ENCODE measurements at regions not wholly inside any gene's neighbourhood (a gene's known extent, or its start where the extent isn't known, plus 50 kb on each side); places are given as distances from the start of the nearest gene placed in this dataset.

- H3K27me3 ChIP-seq, result no peaks in the 10 kb centered on the region
- TF ChIP-seq POLR2A (IDR thresholded peaks at IDR 0.05) (no peak), POLR2AphosphoS5 (IDR thresholded peaks at IDR 0.05) (no peak), EP300 (IDR thresholded peaks at IDR 0.05; ENCODE audit: low read depth) (no peak), CTCF (IDR thresholded peaks at IDR 0.05) (no peak)
- peaks cover 9 to 20% (median 16%) of the 10 kb centered on the region in 4 donors for H3K4me1 ChIP-seq
- DNase-seq, result no peak
- H3K9me3 ChIP-seq, result no peaks in the 10 kb centered on the region
- no peaks in the 10 kb centered on the region for H3K36me3 ChIP-seq
- WGBS, 2 donors (ENCODE audit: low coverage in 1 of 2), result 55 to 80% methylated on average over 2 to 8 of the region's 8 CpGs
- H3K27ac ChIP-seq, result peak overlapping the region; percentile 65 to 77 (median 74)
- intact Hi-C loops (cut with DNase I; ENCODE audit: low total_unique reads), result loop anchor here (5.0 kb wide), 1 partner anchor 100 kb away; the partner anchor contains the start of gene CEBPB
- in situ Hi-C loops (cut with MboI; ENCODE audit: low pct_ligation_motif_present in 1 of 4, low pct_unique_long_range_greater_than_20kb in 1 of 4, low sequenced_read_pairs in 3 of 4), result loop anchor here in 1 of 4 donors (25.0 kb wide), 1 partner anchor 170 kb away; no protein-coding TSS in a partner anchor
- H3K4me3 ChIP-seq, result no peak overlapping the region
Measured at GRCh38 chr20:50292079-50292590, 101.5 kb downstream of the CEBPB start.

- peak; percentile 82 to 90 (median 86) for TF ChIP-seq POLR2AphosphoS5 (IDR thresholded peaks at IDR 0.05)
- no peak for TF ChIP-seq POLR2A (IDR thresholded peaks at IDR 0.05)
- TF ChIP-seq CTCF (IDR thresholded peaks at IDR 0.05), result no peak
- peak; percentile 97 for TF ChIP-seq EP300 (IDR thresholded peaks at IDR 0.05; ENCODE audit: low read depth)
- peak; percentile 83 for DNase-seq
- Histone ChIP-seq H3K9me3 (no peaks in the 10 kb centered on the region), H3K4me3 (no peak overlapping the region), H3K4me1 (peaks cover 9 to 20% (median 16%) of the 10 kb centered on the region in 4 donors), H3K27ac (peak overlapping the region; percentile 65 to 77 (median 74)), H3K27me3 (no peaks in the 10 kb centered on the region), H3K36me3 (no peaks in the 10 kb centered on the region)
- intact Hi-C loops (cut with DNase I; ENCODE audit: low total_unique reads), result loop anchor here (5.0 kb wide), 1 partner anchor 100 kb away; the partner anchor contains the start of gene CEBPB
- WGBS, 2 donors (ENCODE audit: low coverage in 1 of 2), result 41 to 100% methylated on average over 1 to 20 of the region's 26 CpGs
- in situ Hi-C loops (cut with MboI; ENCODE audit: low pct_ligation_motif_present in 1 of 4, low pct_unique_long_range_greater_than_20kb in 1 of 4, low sequenced_read_pairs in 3 of 4), result loop anchor here in 1 of 4 donors (25.0 kb wide), 1 partner anchor 170 kb away; no protein-coding TSS in a partner anchor
Measured at GRCh38 chr20:50292591-50293283, 102.1 kb downstream of the CEBPB start.

- no peak overlapping the region for H3K4me3 ChIP-seq
- TF ChIP-seq POLR2AphosphoS5 (IDR thresholded peaks at IDR 0.05), result no peak
- TF ChIP-seq EP300 (IDR thresholded peaks at IDR 0.05; ENCODE audit: low read depth), result no peak
- TF ChIP-seq POLR2A (IDR thresholded peaks at IDR 0.05), result no peak
- TF ChIP-seq CTCF (IDR thresholded peaks at IDR 0.05), result no peak
- WGBS, 2 donors (ENCODE audit: low coverage in 1 of 2), result 75 to 80% methylated on average over 1 to 20 of the region's 21 CpGs
- peak overlapping the region; percentile 65 to 77 (median 74) for H3K27ac ChIP-seq
- no peaks in the 10 kb centered on the region for H3K36me3 ChIP-seq
- no peaks in the 10 kb centered on the region for H3K9me3 ChIP-seq
- intact Hi-C loops (cut with DNase I; ENCODE audit: low total_unique reads) (loop anchor here (5.0 kb wide), 1 partner anchor 101 kb away; the partner anchor contains the start of gene CEBPB), in situ Hi-C loops (cut with MboI; ENCODE audit: low pct_ligation_motif_present in 1 of 4, low pct_unique_long_range_greater_than_20kb in 1 of 4, low sequenced_read_pairs in 3 of 4) (loop anchor here in 1 of 4 donors (25.0 kb wide), 1 partner anchor 169 kb away; no protein-coding TSS in a partner anchor)
- no peak for DNase-seq
- H3K4me1 ChIP-seq, result peaks cover 9 to 20% (median 16%) of the 10 kb centered on the region in 4 donors
- no peaks in the 10 kb centered on the region for H3K27me3 ChIP-seq
Measured at GRCh38 chr20:50293284-50294139, 102.9 kb downstream of the CEBPB start.
